Stomach smooth muscle (tissue), 2 donors: ENCODE measurements at regions not wholly inside any gene's neighbourhood (a gene's known extent, or its start where the extent isn't known, plus 50 kb on each side); places are given as distances from the start of the nearest gene placed in this dataset.
"Not testable (repeated sequence)": the region's sequence is repeated elsewhere in the genome, so short reads cannot be mapped to it uniquely, and the experiment has no call there.

Experiments used
- H3K27ac ChIP-seq: one replicate; pipeline ENCODE4 v1.7.0; 2013; ENCODE audit warnings: mild to moderate bottlenecking, low read length, inconsistent platforms
- H3K27me3 ChIP-seq, 2 donors: one replicate each; pipeline ENCODE4 v1.7.0; 2013; ENCODE audit warnings: low read length in 2 of 2; ENCODE audit not compliant: insufficient read depth in 2 of 2, control insufficient read depth in 1 of 2
- H3K36me3 ChIP-seq, 2 donors: one replicate each; pipeline ENCODE4 v1.7.0; 2013; ENCODE audit warnings: low read length in 2 of 2; ENCODE audit not compliant: control insufficient read depth in 2 of 2, insufficient read depth in 2 of 2
- H3K4me1 ChIP-seq: one replicate; pipeline ENCODE4 v1.7.0; 2013; ENCODE audit warnings: low read length; ENCODE audit not compliant: control insufficient read depth, insufficient read depth
- H3K4me3 ChIP-seq, 2 donors: one replicate each; pipeline ENCODE4 v1.7.0; 2013; ENCODE audit warnings: low read length in 2 of 2
- H3K9ac ChIP-seq, 2 donors: one replicate each; pipeline ENCODE4 v1.7.0; 2013; ENCODE audit warnings: low read length in 2 of 2, mild to moderate bottlenecking in 1 of 2
- H3K9me3 ChIP-seq, 2 donors: one replicate each; pipeline ENCODE4 v1.7.0; 2013; ENCODE audit warnings: low read length in 2 of 2; ENCODE audit not compliant: control insufficient read depth in 2 of 2
- donor health status: healthy.
- donor health status: Pancreatic carcinoma.

DNA sequence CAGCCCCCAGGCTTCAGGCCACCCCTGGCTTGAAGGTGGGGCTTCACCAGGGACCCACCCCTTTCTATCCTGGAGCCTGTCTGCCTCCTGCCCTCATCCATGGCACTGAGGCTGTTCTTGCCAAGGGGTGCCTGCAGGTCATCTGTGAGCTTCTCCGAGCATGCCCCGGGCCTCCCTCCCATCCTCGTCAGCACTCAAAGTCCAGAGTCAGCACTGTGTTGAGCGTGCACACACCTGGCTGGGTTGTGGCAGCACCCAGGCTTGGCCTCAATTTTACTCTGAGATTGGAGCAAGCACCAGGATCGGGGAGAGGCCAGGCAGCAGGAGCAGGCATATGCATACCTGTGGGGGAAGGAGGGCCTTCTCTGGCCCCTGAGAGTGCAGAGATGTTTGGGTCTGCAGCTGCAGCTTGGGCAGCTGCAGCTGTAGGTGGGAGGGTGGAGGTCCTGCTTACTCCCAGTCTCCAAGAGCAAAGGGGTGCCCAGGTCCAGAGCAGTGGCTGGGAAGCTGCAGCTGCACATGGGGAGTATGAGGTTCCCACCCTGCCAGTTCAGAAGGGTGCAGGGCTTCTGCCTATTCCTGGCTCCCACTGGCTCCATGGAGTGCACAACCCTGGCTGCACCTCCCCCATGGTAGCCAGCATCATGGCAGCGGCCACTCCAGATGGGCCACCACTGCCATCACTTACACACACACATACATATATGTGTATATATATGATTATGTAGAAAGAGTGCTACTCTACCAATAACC is 488.7 kb downstream of the JRKL start:
- no peak overlapping the region for H3K4me3 ChIP-seq
- H3K27ac ChIP-seq = no peak overlapping the region
- no peaks in the 10 kb centered on the region for H3K4me1 ChIP-seq
- no peaks in the 10 kb centered on the region for H3K36me3 ChIP-seq
- H3K9ac ChIP-seq = no peak overlapping the region
- no peaks in the 10 kb centered on the region for H3K9me3 ChIP-seq
- no peaks in the 10 kb centered on the region for H3K27me3 ChIP-seq

DNA sequence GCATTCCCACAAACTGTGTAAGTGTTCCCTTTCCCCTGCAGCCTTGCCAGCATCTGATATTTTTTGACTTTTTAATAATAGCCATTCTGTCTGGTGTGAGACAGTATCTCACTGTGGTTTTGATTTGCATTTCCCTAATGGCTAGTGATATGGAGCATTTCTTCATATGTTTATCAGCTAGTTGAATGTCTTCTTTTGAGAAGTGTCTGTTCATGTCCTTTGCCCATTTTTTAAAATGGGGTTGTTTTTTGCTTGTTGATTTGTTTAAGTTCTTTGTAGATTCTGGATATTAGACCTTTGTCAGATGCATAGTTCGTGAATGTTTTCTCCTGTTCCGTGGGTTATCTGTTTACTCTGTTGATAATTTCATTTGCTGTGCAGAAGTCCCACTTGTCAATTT is 492.8 kb downstream of the JRKL start:
- H3K4me1 ChIP-seq, H3K36me3 ChIP-seq, H3K4me3 ChIP-seq, H3K27ac ChIP-seq, H3K9me3 ChIP-seq, H3K27me3 ChIP-seq, H3K9ac ChIP-seq: not testable (repeated sequence)

DNA sequence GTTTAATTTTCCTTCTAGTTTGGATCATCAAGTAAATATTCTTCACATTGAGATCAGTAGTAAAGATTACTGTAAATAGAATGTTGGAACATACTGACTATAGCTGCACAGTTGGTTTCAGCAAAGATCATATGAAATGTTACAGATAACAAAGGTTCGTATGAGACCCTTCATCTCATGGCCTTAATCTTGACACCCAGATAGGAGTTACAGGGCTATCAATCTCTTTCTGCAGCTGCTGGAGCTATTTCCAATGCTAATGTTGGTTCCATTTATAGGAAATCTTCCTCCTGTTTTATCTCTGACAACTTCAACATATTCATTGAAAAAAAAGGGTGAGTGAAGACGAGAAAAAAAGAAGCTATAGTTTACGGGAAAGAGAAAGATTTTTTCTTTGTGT is 495.6 kb downstream of the JRKL start:
- H3K27me3 ChIP-seq = no peaks in the 10 kb centered on the region
- H3K9me3 ChIP-seq = no peaks in the 10 kb centered on the region
- H3K9ac ChIP-seq = no peak overlapping the region
- H3K27ac ChIP-seq = no peak overlapping the region
- no peak overlapping the region for H3K4me3 ChIP-seq
- no peaks in the 10 kb centered on the region for H3K36me3 ChIP-seq
- no peaks in the 10 kb centered on the region for H3K4me1 ChIP-seq

GRCh38 chr11:96885912-96886311 is 496.1 kb downstream of the JRKL start:
- H3K9ac ChIP-seq = no peak overlapping the region
- no peak overlapping the region for H3K4me3 ChIP-seq
- no peaks in the 10 kb centered on the region for H3K9me3 ChIP-seq
- no peaks in the 10 kb centered on the region for H3K27me3 ChIP-seq
- H3K27ac ChIP-seq = no peak overlapping the region
- H3K36me3 ChIP-seq = no peaks in the 10 kb centered on the region
- no peaks in the 10 kb centered on the region for H3K4me1 ChIP-seq

GRCh38 chr11:96893988-96894387 is 504.2 kb downstream of the JRKL start:
- Histone ChIP-seq H3K4me1 (no peaks in the 10 kb centered on the region), H3K27me3 (no peaks in the 10 kb centered on the region), H3K4me3 (no peak overlapping the region), H3K9ac (no peak overlapping the region), H3K27ac (no peak overlapping the region), H3K36me3 (no peaks in the 10 kb centered on the region), H3K9me3 (no peaks in the 10 kb centered on the region)

GRCh38 chr11:96894587-96894986 is 504.8 kb downstream of the JRKL start:
- H3K4me3 ChIP-seq = no peak overlapping the region
- no peak overlapping the region for H3K27ac ChIP-seq
- H3K36me3 ChIP-seq = no peaks in the 10 kb centered on the region

DNA sequence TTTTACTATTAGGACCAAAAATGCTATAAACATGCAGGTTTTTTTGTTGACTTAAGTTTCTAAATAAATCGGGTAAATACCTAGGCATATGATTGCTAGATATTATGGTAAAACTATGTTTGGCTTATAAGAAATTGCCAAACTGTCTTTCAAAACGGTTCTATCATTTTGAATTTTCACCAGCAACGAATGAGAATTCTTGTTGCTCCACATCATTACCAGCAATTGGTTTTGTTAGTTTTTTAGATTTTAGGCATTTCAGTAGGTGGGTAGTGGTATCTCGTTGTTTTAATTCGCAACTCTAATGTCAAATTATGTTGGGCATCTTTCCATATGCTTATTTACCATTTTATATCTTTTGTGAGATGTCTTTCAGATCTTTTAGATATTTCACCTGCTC is 510.2 kb downstream of the JRKL start:
- Histone ChIP-seq H3K27me3 (no peaks in the 10 kb centered on the region), H3K9me3 (no peaks in the 10 kb centered on the region), H3K36me3 (no peaks in the 10 kb centered on the region), H3K4me1 (no peaks in the 10 kb centered on the region), H3K27ac (no peak overlapping the region), H3K9ac (no peak overlapping the region), H3K4me3 (no peak overlapping the region)

More at GRCh38 chr11:96894587-96894986, 504.8 kb downstream of the JRKL start:
- H3K27me3 ChIP-seq = no peaks in the 10 kb centered on the region
- H3K9me3 ChIP-seq = no peaks in the 10 kb centered on the region
- H3K9ac ChIP-seq = no peak overlapping the region
- no peaks in the 10 kb centered on the region for H3K4me1 ChIP-seq

- Histone ChIP-seq H3K4me1 (no peaks in the 10 kb centered on the region), H3K9me3 (no peaks in the 10 kb centered on the region), H3K9ac (no peak overlapping the region), H3K4me3 (no peak overlapping the region), H3K36me3 (no peaks in the 10 kb centered on the region), H3K27ac (no peak overlapping the region), H3K27me3 (no peaks in the 10 kb centered on the region)
These were observed 515.3 kb downstream of the JRKL start for GRCh38 chr11:96905143-96905542.

- Histone ChIP-seq H3K36me3 (no peaks in the 10 kb centered on the region), H3K27me3 (no peaks in the 10 kb centered on the region), H3K4me1 (no peaks in the 10 kb centered on the region), H3K4me3 (no peak overlapping the region), H3K9me3 (no peaks in the 10 kb centered on the region), H3K27ac (no peak overlapping the region), H3K9ac (no peak overlapping the region)
These were observed 515.9 kb downstream of the JRKL start for GRCh38 chr11:96905663-96906062.

- Histone ChIP-seq H3K9ac (no peak overlapping the region), H3K27ac (no peak overlapping the region), H3K27me3 (no peaks in the 10 kb centered on the region)
These were observed 516.7 kb downstream of the JRKL start for GRCh38 chr11:96906476-96906875.

DNA sequence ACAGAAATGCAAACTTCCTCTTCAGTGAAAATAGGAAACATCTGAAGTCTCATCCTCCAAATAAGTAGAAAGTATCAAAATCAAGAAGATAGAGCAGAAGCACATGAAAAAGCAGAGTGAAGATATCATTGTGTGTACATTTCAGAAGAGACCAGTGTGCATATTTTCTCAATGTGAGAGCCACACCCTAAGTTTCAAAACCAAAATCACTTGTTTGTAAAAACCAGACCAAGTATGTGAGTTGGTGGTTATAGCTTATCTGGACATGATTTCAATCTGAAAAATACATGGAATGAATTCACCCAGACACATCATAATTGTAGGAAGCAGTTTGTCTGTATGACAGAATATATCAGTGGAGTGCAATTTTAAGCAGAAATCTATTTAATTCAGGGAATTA is 536.0 kb downstream of the JRKL start:
- Histone ChIP-seq H3K9me3 (no peaks in the 10 kb centered on the region), H3K36me3 (no peaks in the 10 kb centered on the region), H3K9ac (no peak overlapping the region), H3K27me3 (no peaks in the 10 kb centered on the region), H3K4me3 (no peak overlapping the region), H3K4me1 (no peaks in the 10 kb centered on the region), H3K27ac (no peak overlapping the region)

More at GRCh38 chr11:96906476-96906875, 516.7 kb downstream of the JRKL start:
- Histone ChIP-seq H3K36me3 (no peaks in the 10 kb centered on the region), H3K9me3 (no peaks in the 10 kb centered on the region), H3K4me1 (no peaks in the 10 kb centered on the region), H3K4me3 (no peak overlapping the region)
